HCT116 (cell line): ENCODE measurements at regions not wholly inside any gene's neighbourhood (a gene's known extent, or its start where the extent isn't known, plus 50 kb on each side); places are given as distances from the start of the nearest gene placed in this dataset.

Experiments used
- ATAC-seq: fragments of 200-7000 bp; cut with Tn5 transposase; 2 replicates; pipeline ENCODE4 v1.9.1; 2020; ENCODE audit warnings: mild to moderate bottlenecking, moderate library complexity
- BruUV-seq: library from RNA; stranded (reverse); fragments of 400-500 nt; replicated peaks from 2 replicates; lab custom pipeline; 2021; lab: Mats Ljungman, UMichigan
- CTCF ChIA-PET: fragments of 300-600 bp; sonication (Branson Sonifier 250); formaldehyde crosslinking; loops from one replicate; lab custom pipeline; 2021; ENCODE audit warnings: antibody characterized with exemption; lab: Charles Lee
- POLR2A ChIA-PET: fragments of 300-600, 350-600 bp; sonication (Branson Sonifier 250); formaldehyde crosslinking; loops from one replicate; lab custom pipeline; 2021; ENCODE audit warnings: antibody characterized with exemption; lab: Charles Lee
- RAD21 ChIA-PET, 2 experiments: fragments of 300-600 bp; sonication (Branson Sonifier 250); formaldehyde crosslinking; loops; one replicate each; lab custom pipeline; 2023; ENCODE audit warnings: low total read pairs in 2 of 2; ENCODE audit not compliant: uncharacterized antibody in 2 of 2, unreplicated experiment in 2 of 2, low non-redundant PET in 1 of 2; lab: Charles Lee
- DNase-seq: peaks from one replicate; pipeline ENCODE4 v3.0.0-alpha.2; 2010; ENCODE audit warnings: low read depth, low spot score
- H2AFZ ChIP-seq: fragments of 200-600 bp; shearing (Covaris generic), sonication (generic); 2 replicates; pipeline ENCODE4 v1.6.1; 2017; ENCODE audit warnings: low read depth, mixed run types, mixed read lengths, antibody characterized with exemption, low read length; ENCODE audit not compliant: poor library complexity, severe bottlenecking
- H3K27ac ChIP-seq: 2 replicates; pipeline ENCODE4 v1.5.1; 2012; ENCODE audit warnings: low read depth, low read length
- H3K27me3 ChIP-seq: fragments of 200-600 bp; sonication (generic); 2 replicates; pipeline ENCODE4 v1.6.1; 2016; ENCODE audit warnings: mixed run types, low read length, mixed read lengths; ENCODE audit not compliant: insufficient read depth
- H3K36me3 ChIP-seq, 2 experiments: fragments of 200-500 bp in 1 of 2; fragments of 200-600 bp in 1 of 2; sonication (Bioruptor generic) in 1 of 2; sonication (generic) in 1 of 2; 2 replicates each; pipeline versions ENCODE4 v1.5.1 to v1.6.1; 2014 to 2016; ENCODE audit warnings: low read length in 2 of 2, inconsistent platforms in 1 of 2, mixed read lengths in 1 of 2, mixed run types in 1 of 2; ENCODE audit not compliant: insufficient read depth in 2 of 2, control insufficient read depth in 1 of 2
- H3K4me1 ChIP-seq, 2 experiments: fragments of 200-600 bp in 1 of 2; sonication (generic) in 1 of 2; 2 replicates each; pipeline versions ENCODE4 v1.5.1 to v1.6.1; 2012 to 2017; ENCODE audit warnings: low read length in 2 of 2, inconsistent platforms in 1 of 2, mild to moderate bottlenecking in 1 of 2, mixed read lengths in 1 of 2, mixed run types in 1 of 2, moderate library complexity in 1 of 2; ENCODE audit not compliant: insufficient read depth in 2 of 2, control insufficient read depth in 1 of 2
- H3K4me2 ChIP-seq: fragments of 200-600 bp; sonication (generic); 2 replicates; pipeline ENCODE4 v1.6.1; 2017; ENCODE audit warnings: mixed run types, low read length, mixed read lengths
- H3K4me3 ChIP-seq, 2 experiments: fragments of 200-600 bp in 1 of 2; sonication (generic) in 1 of 2; replicated peaks in 1 of 2; 2 replicates each; pipeline ENCODE4 v1.5.1; 2011 to 2016; ENCODE audit warnings: low read length in 2 of 2, control low read depth in 1 of 2, low read depth in 1 of 2, mild to moderate bottlenecking in 1 of 2, mixed read lengths in 1 of 2, mixed run types in 1 of 2
- H3K79me2 ChIP-seq: fragments of 200-600 bp; sonication (generic); 2 replicates; pipeline ENCODE4 v1.6.1; 2017; ENCODE audit warnings: mild to moderate bottlenecking, mixed run types, low read length, moderate library complexity, mixed read lengths; ENCODE audit not compliant: insufficient read depth
- H3K9ac ChIP-seq: fragments of 200-600 bp; sonication (generic); 2 replicates; pipeline ENCODE4 v1.6.1; 2016; ENCODE audit warnings: low read length, mixed read lengths
- H3K9me2 ChIP-seq: fragments of 200-600 bp; sonication (generic), shearing (Covaris generic); 2 replicates; pipeline ENCODE4 v1.6.1; 2017; ENCODE audit warnings: mixed run types, mild to moderate bottlenecking, moderate library complexity; ENCODE audit not compliant: insufficient read depth
- H3K9me3 ChIP-seq, 2 experiments: fragments of 200-500 bp in 1 of 2; fragments of 200-600 bp in 1 of 2; sonication (Bioruptor generic) in 1 of 2; sonication (generic) in 1 of 2; 2 replicates each; pipeline ENCODE4 v1.6.1; 2014 to 2017; ENCODE audit warnings: low read length in 2 of 2, mixed read lengths in 2 of 2, inconsistent platforms in 1 of 2, low read depth in 1 of 2, mild to moderate bottlenecking in 1 of 2, mixed run types in 1 of 2, moderate library complexity in 1 of 2; ENCODE audit not compliant: control insufficient read depth in 1 of 2, insufficient read depth in 1 of 2
- H4K20me1 ChIP-seq: fragments of 200-600 bp; sonication (generic), shearing (Covaris generic); 2 replicates; pipeline ENCODE4 v1.6.1; 2017; ENCODE audit warnings: mixed run types, mild to moderate bottlenecking, moderate library complexity; ENCODE audit not compliant: insufficient read depth
- CEBPB ChIP-seq: IDR thresholded peaks from 2 replicates; pipeline ENCODE4 v1.6.1; 2012; ENCODE audit warnings: low read depth
- EGR1 ChIP-seq: IDR thresholded peaks from 2 replicates; pipeline ENCODE4 v1.6.1; 2012; ENCODE audit warnings: low read depth
- EZH2 ChIP-seq: fragments of 200-600 bp; sonication (generic); IDR thresholded peaks from 2 replicates; pipeline ENCODE4 v1.6.1; 2017; ENCODE audit warnings: antibody characterized with exemption, mixed run types
- EZH2phosphoT487 ChIP-seq: fragments of 200-600 bp; IDR thresholded peaks from 2 replicates; pipeline ENCODE4 v1.6.1; 2018; ENCODE audit warnings: antibody characterized with exemption, borderline replicate concordance
- JUND ChIP-seq: IDR thresholded peaks from 2 replicates; pipeline ENCODE4 v1.6.1; 2012
- POLR2A ChIP-seq: IDR thresholded peaks from 2 replicates; pipeline ENCODE4 v1.7.0; 2011; ENCODE audit warnings: borderline replicate concordance; ENCODE audit not compliant: insufficient read depth, insufficient read length; ENCODE audit errors: extremely low read depth
- RAD21 ChIP-seq: IDR thresholded peaks from 2 replicates; pipeline ENCODE4 v1.6.1; 2012; ENCODE audit warnings: low read depth, mild to moderate bottlenecking
- SIN3A ChIP-seq: IDR thresholded peaks from 2 replicates; pipeline ENCODE4 v1.6.1; 2012; ENCODE audit warnings: low read depth
- SP1 ChIP-seq: IDR thresholded peaks from 2 replicates; pipeline ENCODE4 v1.6.1; 2012; ENCODE audit warnings: low read depth
- SRF ChIP-seq: IDR thresholded peaks from 2 replicates; pipeline ENCODE4 v1.6.1; 2012; ENCODE audit warnings: low read depth
- TCF7L2 ChIP-seq: IDR thresholded peaks from 2 replicates; pipeline ENCODE4 v1.7.0; 2011; ENCODE audit warnings: borderline replicate concordance, inconsistent platforms; ENCODE audit not compliant: insufficient read depth, insufficient read length; ENCODE audit errors: extremely low read depth
- ZFX ChIP-seq: fragments of 450-650 bp; IDR thresholded peaks from 2 replicates; pipeline ENCODE4 v1.6.1; 2017
- ZNF274 ChIP-seq: fragments of 200-500 bp; sonication (Bioruptor generic); IDR thresholded peaks from 2 replicates; pipeline ENCODE4 v1.6.1; 2014; ENCODE audit warnings: mild to moderate bottlenecking, low read depth, low read length, inconsistent platforms
- intact Hi-C: fragments of 100-400 bp; cut with micrococcal nuclease; formaldehyde crosslinking; loops from 2 replicates; pipeline ENCODE4 v1.10.0; 2022
- TF ChIP-seq, protein P1 (sequence below): IDR thresholded peaks from 2 replicates; pipeline ENCODE4 v1.6.1; 2012

DNA sequence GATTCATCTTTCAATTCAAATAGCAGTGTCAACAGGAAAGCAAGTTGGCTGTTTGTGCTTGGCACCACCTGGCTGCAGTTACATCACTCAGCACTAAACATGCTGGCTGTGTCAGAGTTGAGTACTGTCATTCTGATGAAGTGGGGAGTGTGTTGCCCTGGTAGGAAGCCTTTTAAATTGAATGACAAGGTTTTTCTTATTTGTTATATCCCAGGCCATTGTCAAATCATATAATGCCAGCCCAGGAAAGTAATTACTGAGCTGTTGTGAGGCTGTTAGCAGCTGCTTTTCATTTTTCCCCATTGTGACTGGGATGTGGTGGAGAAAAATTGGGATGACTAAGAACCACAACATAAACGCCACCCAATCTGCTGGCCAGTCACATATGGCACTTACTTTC lies 106.5 kb upstream of the PRKD1 start:
- no peaks in the 10 kb centered on the region for H3K9me2 ChIP-seq
- H3K27me3 ChIP-seq: no peaks in the 10 kb centered on the region
- TF ChIP-seq EZH2phosphoT487 (no peak), EZH2 (no peak), ZFX (no peak), EGR1 (no peak), CEBPB (no peak), SIN3A (no peak), SP1 (no peak), JUND (no peak), SRF (no peak)
- TF ChIP-seq, protein P1, sequence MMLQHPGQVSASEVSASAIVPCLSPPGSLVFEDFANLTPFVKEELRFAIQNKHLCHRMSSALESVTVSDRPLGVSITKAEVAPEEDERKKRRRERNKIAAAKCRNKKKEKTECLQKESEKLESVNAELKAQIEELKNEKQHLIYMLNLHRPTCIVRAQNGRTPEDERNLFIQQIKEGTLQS: no peak
- no TSS peak for BruUV-seq
- intact Hi-C loops: no loop called here
- no peak overlapping the region for H3K27ac ChIP-seq
- ChIA-PET POLR2A (no interaction called here), RAD21 (no interaction called here), CTCF (no interaction called here)
- H4K20me1 ChIP-seq: no peaks in the 10 kb centered on the region
- peaks cover 17 to 27% of the 10 kb centered on the region in 2 experiments; a peak in 2 of 4 replicates for H3K9me3 ChIP-seq
- no peaks in the 10 kb centered on the region for H3K79me2 ChIP-seq
- ATAC-seq (no peak), DNase-seq (no peak)
- H3K4me3 ChIP-seq: no peak overlapping the region
- H3K9ac ChIP-seq: no peak overlapping the region
- H2AFZ ChIP-seq: no peak overlapping the region
- H3K36me3 ChIP-seq: no peaks in the 10 kb centered on the region
- no peaks in the 10 kb centered on the region for H3K4me1 ChIP-seq
- no peak overlapping the region for H3K4me2 ChIP-seq

DNA sequence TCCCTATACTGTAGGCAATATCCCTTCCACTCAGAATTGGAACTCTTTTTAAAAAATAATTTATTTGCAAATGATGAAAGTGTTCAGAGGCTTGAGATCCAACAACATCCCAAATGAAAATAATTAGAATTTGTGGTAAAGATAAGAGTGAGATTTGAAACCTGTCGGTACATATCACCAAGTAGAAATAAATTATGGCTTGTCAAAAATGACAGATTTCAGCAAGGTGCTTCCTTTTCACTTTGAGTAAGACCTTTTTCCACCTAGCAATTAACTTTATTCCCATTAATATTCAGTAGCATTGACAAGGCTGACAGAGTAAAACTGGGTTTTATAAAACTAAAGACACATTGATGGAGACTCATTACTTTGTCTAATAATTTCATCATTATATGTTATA lies 107.7 kb upstream of the PRKD1 start:
- no peak for DNase-seq
- ChIA-PET RAD21 (no interaction called here), POLR2A (no interaction called here), CTCF (no interaction called here)
- Histone ChIP-seq H3K4me2 (no peak overlapping the region), H3K36me3 (no peaks in the 10 kb centered on the region), H3K27me3 (no peaks in the 10 kb centered on the region), H3K9me2 (no peaks in the 10 kb centered on the region), H3K27ac (no peak overlapping the region), H3K4me1 (no peaks in the 10 kb centered on the region), H2AFZ (no peak overlapping the region), H3K9me3 (peaks cover 17 to 36% of the 10 kb centered on the region in 2 experiments; a peak in 2 of 4 replicates), H3K4me3 (no peak overlapping the region), H4K20me1 (no peaks in the 10 kb centered on the region), H3K9ac (no peak overlapping the region), H3K79me2 (no peaks in the 10 kb centered on the region)
- intact Hi-C loops: no loop called here
- BruUV-seq: no TSS peak
- no peak for ATAC-seq
- TF ChIP-seq ZNF274: no peak
- TF ChIP-seq POLR2A: no peak
- TF ChIP-seq CEBPB: no peak
- TF ChIP-seq RAD21: no peak
- TF ChIP-seq TCF7L2: no peak
- no peak for TF ChIP-seq EZH2
